Panc1 (cell line): ENCODE measurements at regions not wholly inside any gene's neighbourhood (a gene's known extent, or its start where the extent isn't known, plus 50 kb on each side); places are given as distances from the start of the nearest gene placed in this dataset.

ENCODE experiments used
- ATAC-seq: fragments of 200-7000 bp; cut with Tn5 transposase; 2 replicates; pipeline ENCODE4 v1.9.1; 2020; ENCODE audit warnings: mild to moderate bottlenecking, moderate library complexity
- BruUV-seq: library from RNA; stranded (reverse); fragments of 400-500 nt; replicated peaks from 2 replicates; lab custom pipeline; 2021; lab: Mats Ljungman, UMichigan
- CTCF ChIA-PET: fragments of 300-600 bp; sonication (Branson Sonifier 250); formaldehyde crosslinking; loops from one replicate; lab custom pipeline; 2022; ENCODE audit warnings: antibody characterized with exemption; lab: Charles Lee
- POLR2A ChIA-PET: fragments of 300-600 bp; sonication (Branson Sonifier 250); formaldehyde crosslinking; loops from one replicate; lab custom pipeline; 2022; ENCODE audit warnings: antibody characterized with exemption; lab: Charles Lee
- DNase-seq: peaks from one replicate; pipeline ENCODE4 v3.0.0-alpha.2; 2010; ENCODE audit warnings: low read depth, low spot score
- H3K27ac ChIP-seq: 2 replicates; pipeline ENCODE4 v1.5.1; 2011; ENCODE audit warnings: mild to moderate bottlenecking, low read length, inconsistent platforms
- H3K27me3 ChIP-seq: fragments of 200-500 bp; sonication (Bioruptor generic); 2 replicates; pipeline ENCODE4 v1.6.0; 2014; ENCODE audit warnings: low read length, inconsistent platforms; ENCODE audit not compliant: control insufficient read depth, insufficient read depth
- H3K36me3 ChIP-seq: fragments of 200-500 bp; sonication (Bioruptor generic); 2 replicates; pipeline ENCODE4 v1.5.1; 2014; ENCODE audit warnings: inconsistent platforms, mild to moderate bottlenecking, low read length, moderate library complexity; ENCODE audit not compliant: control insufficient read depth, insufficient read depth
- H3K4me1 ChIP-seq: 2 replicates; pipeline ENCODE4 v1.5.1; 2011; ENCODE audit warnings: inconsistent platforms, mild to moderate bottlenecking, low read length, moderate library complexity; ENCODE audit not compliant: control insufficient read depth, insufficient read depth
- H3K4me3 ChIP-seq, 2 experiments: 2 replicates each; pipeline ENCODE4 v1.5.1; 2011 to 2012; ENCODE audit warnings: low read depth in 2 of 2, low read length in 2 of 2, mild to moderate bottlenecking in 2 of 2, inconsistent platforms in 1 of 2, moderate library complexity in 1 of 2
- H3K9me3 ChIP-seq: fragments of 200-500 bp; sonication (Bioruptor generic); 2 replicates; pipeline ENCODE4 v1.5.1; 2014; ENCODE audit warnings: low read depth, mild to moderate bottlenecking, inconsistent platforms, low read length, moderate library complexity; ENCODE audit not compliant: control insufficient read depth, insufficient read depth
- CTCF ChIP-seq: fragments of 450-650 bp; IDR thresholded peaks from 2 replicates; pipeline ENCODE4 v1.5.1; 2017; ENCODE audit warnings: mild to moderate bottlenecking
- POLR2AphosphoS5 ChIP-seq: IDR thresholded peaks from 2 replicates; pipeline ENCODE4 v1.6.1; 2012; ENCODE audit warnings: mild to moderate bottlenecking, low read depth, low read length, moderate library complexity
- SIN3A ChIP-seq: IDR thresholded peaks from 2 replicates; pipeline ENCODE4 v1.6.1; 2012; ENCODE audit warnings: low read depth, mild to moderate bottlenecking, low read length, moderate library complexity, borderline replicate concordance; ENCODE audit not compliant: insufficient read depth
- TCF7L2 ChIP-seq: IDR thresholded peaks from 2 replicates; pipeline ENCODE4 v1.6.1; 2011; ENCODE audit warnings: mild to moderate bottlenecking, low read depth, low read length, inconsistent platforms
- in situ Hi-C: cut with HindIII; loops from 2 replicates; pipeline ENCODE4 v1.10.0; 2016; ENCODE audit warnings: low sequenced_read_pairs, low pct_unique_long_range_greater_than_20kb
- intact Hi-C: fragments of 100-400 bp; cut with micrococcal nuclease; formaldehyde crosslinking; loops from one replicate; pipeline ENCODE4 v1.10.0; 2022; ENCODE audit not compliant: unreplicated experiment
- TF ChIP-seq, protein P1 (sequence below), 2 experiments: IDR thresholded peaks; 2 replicates each; pipeline ENCODE4 v1.6.1; 2011 to 2012; ENCODE audit warnings: low read depth in 2 of 2, control low read depth in 1 of 2, low read length in 1 of 2, mild to moderate bottlenecking in 1 of 2, moderate library complexity in 1 of 2; ENCODE audit not compliant: insufficient read depth in 1 of 2

- no peak for DNase-seq
- no peaks in the 10 kb centered on the region for H3K9me3 ChIP-seq
- in situ Hi-C loops, result no loop called here
- no peaks in the 10 kb centered on the region for H3K4me1 ChIP-seq
- no peaks in the 10 kb centered on the region for H3K36me3 ChIP-seq
- BruUV-seq, result no TSS peak
- H3K27ac ChIP-seq, result no peak overlapping the region
- no peak overlapping the region for H3K4me3 ChIP-seq
- no peak for ATAC-seq
- POLR2A ChIA-PET, result no interaction called here
- CTCF ChIA-PET, result no interaction called here
- intact Hi-C loops, result no loop called here
- TF ChIP-seq SIN3A (no peak), TCF7L2 (no peak), POLR2AphosphoS5 (no peak), CTCF (no peak)
- TF ChIP-seq, protein P1, sequence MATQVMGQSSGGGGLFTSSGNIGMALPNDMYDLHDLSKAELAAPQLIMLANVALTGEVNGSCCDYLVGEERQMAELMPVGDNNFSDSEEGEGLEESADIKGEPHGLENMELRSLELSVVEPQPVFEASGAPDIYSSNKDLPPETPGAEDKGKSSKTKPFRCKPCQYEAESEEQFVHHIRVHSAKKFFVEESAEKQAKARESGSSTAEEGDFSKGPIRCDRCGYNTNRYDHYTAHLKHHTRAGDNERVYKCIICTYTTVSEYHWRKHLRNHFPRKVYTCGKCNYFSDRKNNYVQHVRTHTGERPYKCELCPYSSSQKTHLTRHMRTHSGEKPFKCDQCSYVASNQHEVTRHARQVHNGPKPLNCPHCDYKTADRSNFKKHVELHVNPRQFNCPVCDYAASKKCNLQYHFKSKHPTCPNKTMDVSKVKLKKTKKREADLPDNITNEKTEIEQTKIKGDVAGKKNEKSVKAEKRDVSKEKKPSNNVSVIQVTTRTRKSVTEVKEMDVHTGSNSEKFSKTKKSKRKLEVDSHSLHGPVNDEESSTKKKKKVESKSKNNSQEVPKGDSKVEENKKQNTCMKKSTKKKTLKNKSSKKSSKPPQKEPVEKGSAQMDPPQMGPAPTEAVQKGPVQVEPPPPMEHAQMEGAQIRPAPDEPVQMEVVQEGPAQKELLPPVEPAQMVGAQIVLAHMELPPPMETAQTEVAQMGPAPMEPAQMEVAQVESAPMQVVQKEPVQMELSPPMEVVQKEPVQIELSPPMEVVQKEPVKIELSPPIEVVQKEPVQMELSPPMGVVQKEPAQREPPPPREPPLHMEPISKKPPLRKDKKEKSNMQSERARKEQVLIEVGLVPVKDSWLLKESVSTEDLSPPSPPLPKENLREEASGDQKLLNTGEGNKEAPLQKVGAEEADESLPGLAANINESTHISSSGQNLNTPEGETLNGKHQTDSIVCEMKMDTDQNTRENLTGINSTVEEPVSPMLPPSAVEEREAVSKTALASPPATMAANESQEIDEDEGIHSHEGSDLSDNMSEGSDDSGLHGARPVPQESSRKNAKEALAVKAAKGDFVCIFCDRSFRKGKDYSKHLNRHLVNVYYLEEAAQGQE (IDR thresholded peaks at IDR 0.05; ENCODE audit: insufficient read depth in 1 of 2, low read depth in 2 of 2, low read length in 1 of 2), result no peak
- no peaks in the 10 kb centered on the region for H3K27me3 ChIP-seq
These were observed 84.7 kb upstream of the ELAC2 start for GRCh38 chr17:13102477-13102876.

- DNase-seq, result no peak
- no peak for TF ChIP-seq TCF7L2
- intact Hi-C loops (no loop called here), in situ Hi-C loops (no loop called here)
- no peak for ATAC-seq
- Histone ChIP-seq H3K27me3 (no peaks in the 10 kb centered on the region), H3K4me1 (no peaks in the 10 kb centered on the region), H3K4me3 (no peak overlapping the region), H3K27ac (no peak overlapping the region), H3K9me3 (no peaks in the 10 kb centered on the region), H3K36me3 (no peaks in the 10 kb centered on the region)
- POLR2A ChIA-PET, result no interaction called here
- CTCF ChIA-PET, result no interaction called here
- BruUV-seq, result no TSS peak
These were observed 82.1 kb upstream of the ELAC2 start for GRCh38 chr17:13099926-13100325.

- Histone ChIP-seq H3K27ac (no peak overlapping the region), H3K27me3 (no peaks in the 10 kb centered on the region), H3K9me3 (no peaks in the 10 kb centered on the region), H3K36me3 (no peaks in the 10 kb centered on the region), H3K4me3 (no peak overlapping the region), H3K4me1 (no peaks in the 10 kb centered on the region)
- BruUV-seq, result no TSS peak
- in situ Hi-C loops (no loop called here), intact Hi-C loops (no loop called here)
- POLR2A ChIA-PET, result no interaction called here
- ATAC-seq, result no peak
- DNase-seq, result no peak
- TF ChIP-seq SIN3A, result no peak
- TF ChIP-seq, protein P1 (IDR thresholded peaks at IDR 0.05; ENCODE audit: insufficient read depth in 1 of 2, low read depth in 2 of 2, low read length in 1 of 2), result no peak
- TF ChIP-seq POLR2AphosphoS5, result no peak
- no peak for TF ChIP-seq TCF7L2
- no peak for TF ChIP-seq CTCF
- CTCF ChIA-PET, result no interaction called here
These were observed 81.4 kb upstream of the ELAC2 start for GRCh38 chr17:13099089-13099735.
